HEK293 (cell line): ENCODE measurements at regions not wholly inside any gene's neighbourhood (a gene's known extent, or its start where the extent isn't known, plus 50 kb on each side); places are given as distances from the start of the nearest gene placed in this dataset.

Source experiments
- CTCF ChIA-PET: fragments of 350-600 bp; formaldehyde crosslinking; extraction: SDS; loops from one replicate; lab custom pipeline; 2021; ENCODE audit warnings: antibody characterized with exemption; lab: Yijun Ruan, JAX
- POLR2A ChIA-PET: fragments of 300-600 bp; formaldehyde crosslinking; extraction: SDS; loops from one replicate; lab custom pipeline; 2020; ENCODE audit warnings: antibody characterized with exemption, inconsistent platforms; lab: Yijun Ruan, JAX
- H3K27ac ChIP-seq: fragments of 200-500 bp; sonication (Bioruptor generic); 2 replicates; pipeline ENCODE4 v1.5.1; 2014; ENCODE audit warnings: low read depth, low read length, control low read depth, inconsistent platforms; ENCODE audit errors: extremely low read depth
- H3K36me3 ChIP-seq, 2 experiments: fragments of 200-500 bp in 1 of 2; sonication (Bioruptor generic) in 1 of 2; 1 replicate in 1 of 2; 2 replicates in 1 of 2; pipeline ENCODE4 v1.5.1; 2014 to 2017; ENCODE audit warnings: inconsistent platforms in 2 of 2, low read length in 2 of 2; ENCODE audit not compliant: control insufficient read depth in 2 of 2, insufficient read depth in 1 of 2
- H3K4me1 ChIP-seq: fragments of 200-500 bp; sonication (Bioruptor generic); 2 replicates; pipeline ENCODE4 v1.5.1; 2014; ENCODE audit warnings: mild to moderate bottlenecking, low read length, inconsistent platforms; ENCODE audit not compliant: control insufficient read depth, insufficient read depth
- H3K4me3 ChIP-seq: 2 replicates; pipeline ENCODE4 v1.5.1; 2011; ENCODE audit warnings: low read depth, mild to moderate bottlenecking, control low read depth, low read length, moderate library complexity
- H3K9me3 ChIP-seq: fragments of 200-500 bp; sonication (Bioruptor generic); 2 replicates; pipeline ENCODE4 v1.5.1; 2014; ENCODE audit warnings: low read depth, low read length, inconsistent platforms; ENCODE audit not compliant: control insufficient read depth, insufficient read depth
- BCL11A ChIP-seq: fragments of 450-650 bp; formaldehyde crosslinking; IDR thresholded peaks from 2 replicates; pipeline ENCODE4 v1.5.1; 2016; ENCODE audit warnings: low read depth, missing biosample characterization, missing genetic modification characterization
- MZF1 ChIP-seq: fragments of 450-650 bp; formaldehyde crosslinking; IDR thresholded peaks from 2 replicates; pipeline ENCODE4 v1.5.1; 2017; ENCODE audit warnings: missing biosample characterization, missing genetic modification characterization, borderline replicate concordance
- OVOL3 ChIP-seq: fragments of 450-650 bp; formaldehyde crosslinking; IDR thresholded peaks from 2 replicates; pipeline ENCODE4 v1.5.1; 2016; ENCODE audit warnings: missing biosample characterization, missing genetic modification characterization
- YY2 ChIP-seq: fragments of 450-650 bp; formaldehyde crosslinking; IDR thresholded peaks from 2 replicates; pipeline ENCODE4 v1.5.1; 2016; ENCODE audit warnings: missing biosample characterization, missing genetic modification characterization
- ZBTB17 ChIP-seq: fragments of 450-650 bp; formaldehyde crosslinking; IDR thresholded peaks from 2 replicates; pipeline ENCODE4 v1.5.1; 2016; ENCODE audit warnings: missing biosample characterization, missing genetic modification characterization
- ZBTB48 ChIP-seq: fragments of 450-650 bp; formaldehyde crosslinking; IDR thresholded peaks from 2 replicates; pipeline ENCODE4 v1.5.1; 2016; ENCODE audit warnings: missing biosample characterization, missing genetic modification characterization
- ZBTB8A ChIP-seq: fragments of 450-650 bp; formaldehyde crosslinking; IDR thresholded peaks from 2 replicates; pipeline ENCODE4 v1.5.1; 2016; ENCODE audit warnings: missing biosample characterization, missing genetic modification characterization
- ZFP3 ChIP-seq: fragments of 450-650 bp; formaldehyde crosslinking; IDR thresholded peaks from 2 replicates; pipeline ENCODE4 v1.5.1; 2016; ENCODE audit warnings: low read depth, missing biosample characterization, missing genetic modification characterization
- ZNF184 ChIP-seq: fragments of 450-650 bp; IDR thresholded peaks from 2 replicates; pipeline ENCODE4 v1.5.1; 2018; ENCODE audit warnings: missing biosample characterization, mild to moderate bottlenecking, missing genetic modification characterization
- ZNF214 ChIP-seq: fragments of 450-650 bp; formaldehyde crosslinking; IDR thresholded peaks from 2 replicates; pipeline ENCODE4 v1.5.1; 2017; ENCODE audit warnings: missing biosample characterization, mild to moderate bottlenecking, missing genetic modification characterization, borderline replicate concordance
- ZNF37A ChIP-seq: fragments of 450-650 bp; IDR thresholded peaks from 2 replicates; pipeline ENCODE4 v1.5.1; 2018; ENCODE audit warnings: missing biosample characterization, missing genetic modification characterization
- ZNF416 ChIP-seq: fragments of 450-650 bp; formaldehyde crosslinking; IDR thresholded peaks from 2 replicates; pipeline ENCODE4 v1.5.1; 2016; ENCODE audit warnings: missing biosample characterization, missing genetic modification characterization
- ZNF423 ChIP-seq: fragments of 450-650 bp; formaldehyde crosslinking; IDR thresholded peaks from 2 replicates; pipeline ENCODE4 v1.5.1; 2016; ENCODE audit warnings: missing biosample characterization, missing genetic modification characterization
- ZNF433 ChIP-seq: fragments of 450-650 bp; formaldehyde crosslinking; IDR thresholded peaks from 2 replicates; pipeline ENCODE4 v1.5.1; 2016; ENCODE audit warnings: missing biosample characterization, missing genetic modification characterization, low read depth
- ZNF48 ChIP-seq: fragments of 450-650 bp; formaldehyde crosslinking; IDR thresholded peaks from 2 replicates; pipeline ENCODE4 v1.5.1; 2016; ENCODE audit warnings: missing biosample characterization, missing genetic modification characterization
- ZNF560 ChIP-seq: fragments of 450-650 bp; formaldehyde crosslinking; IDR thresholded peaks from 2 replicates; pipeline ENCODE4 v1.5.1; 2017; ENCODE audit warnings: missing biosample characterization, missing genetic modification characterization, borderline replicate concordance
- ZNF654 ChIP-seq: fragments of 450-650 bp; formaldehyde crosslinking; IDR thresholded peaks from 2 replicates; pipeline ENCODE4 v1.5.1; 2016; ENCODE audit warnings: low read depth, missing biosample characterization, missing genetic modification characterization
- ZNF660 ChIP-seq: fragments of 450-650 bp; IDR thresholded peaks from 2 replicates; pipeline ENCODE4 v1.5.1; 2018; ENCODE audit warnings: missing biosample characterization, mild to moderate bottlenecking, missing genetic modification characterization
- ZNF704 ChIP-seq: fragments of 450-650 bp; formaldehyde crosslinking; IDR thresholded peaks from 2 replicates; pipeline ENCODE4 v1.5.1; 2016; ENCODE audit warnings: missing biosample characterization, missing genetic modification characterization
- ZNF776 ChIP-seq: fragments of 450-650 bp; formaldehyde crosslinking; IDR thresholded peaks from 2 replicates; pipeline ENCODE4 v1.5.0; 2017; ENCODE audit warnings: missing biosample characterization, missing genetic modification characterization, borderline replicate concordance
- ZXDB ChIP-seq: fragments of 450-650 bp; formaldehyde crosslinking; IDR thresholded peaks from 2 replicates; pipeline ENCODE4 v1.5.1; 2016; ENCODE audit warnings: missing biosample characterization, missing genetic modification characterization
- TF ChIP-seq, protein P1 (sequence below): fragments of 450-650 bp; formaldehyde crosslinking; IDR thresholded peaks from 2 replicates; pipeline ENCODE4 v1.5.1; 2017; ENCODE audit warnings: missing biosample characterization, missing genetic modification characterization
- TF ChIP-seq, protein P2 (sequence below): fragments of 450-650 bp; formaldehyde crosslinking; IDR thresholded peaks from 2 replicates; pipeline ENCODE4 v1.5.1; 2016; ENCODE audit warnings: missing biosample characterization, missing genetic modification characterization, low read depth
- TF ChIP-seq, protein P3 (sequence below): IDR thresholded peaks from 2 replicates; pipeline ENCODE4 v1.6.1; 2011; ENCODE audit warnings: mild to moderate bottlenecking, low read depth, low read length, borderline replicate concordance
- TF ChIP-seq, protein P4 (sequence below): fragments of 450-650 bp; formaldehyde crosslinking; IDR thresholded peaks from 2 replicates; pipeline ENCODE4 v1.5.1; 2016; ENCODE audit warnings: missing biosample characterization, missing genetic modification characterization
- TF ChIP-seq, protein P5 (sequence below): fragments of 450-650 bp; formaldehyde crosslinking; IDR thresholded peaks from 2 replicates; pipeline ENCODE4 v1.5.1; 2016; ENCODE audit warnings: missing biosample characterization, missing genetic modification characterization, borderline replicate concordance

DNA sequence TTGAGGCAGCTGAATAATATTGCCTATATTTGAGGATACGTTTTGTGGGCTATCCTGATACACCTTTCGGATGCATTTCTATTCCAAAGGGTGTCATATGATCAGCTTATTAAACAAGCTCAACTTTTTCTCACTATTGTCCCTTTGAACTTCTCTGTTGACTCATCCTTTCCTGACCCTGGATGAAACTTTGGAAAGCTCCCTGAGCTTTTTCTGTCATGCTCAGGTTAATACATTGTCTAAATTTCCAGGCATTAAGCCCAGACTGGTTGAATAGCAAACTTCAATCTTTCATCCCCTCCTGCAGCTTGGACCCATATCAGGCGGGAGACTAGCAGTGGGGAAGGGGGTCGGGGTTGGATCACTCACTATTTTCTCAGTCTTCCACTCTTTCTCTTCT lies 104.9 kb upstream of the PTPN3 start:
- TF ChIP-seq ZBTB17 (tag by site-specific recombination): no peak
- TF ChIP-seq, protein P1, sequence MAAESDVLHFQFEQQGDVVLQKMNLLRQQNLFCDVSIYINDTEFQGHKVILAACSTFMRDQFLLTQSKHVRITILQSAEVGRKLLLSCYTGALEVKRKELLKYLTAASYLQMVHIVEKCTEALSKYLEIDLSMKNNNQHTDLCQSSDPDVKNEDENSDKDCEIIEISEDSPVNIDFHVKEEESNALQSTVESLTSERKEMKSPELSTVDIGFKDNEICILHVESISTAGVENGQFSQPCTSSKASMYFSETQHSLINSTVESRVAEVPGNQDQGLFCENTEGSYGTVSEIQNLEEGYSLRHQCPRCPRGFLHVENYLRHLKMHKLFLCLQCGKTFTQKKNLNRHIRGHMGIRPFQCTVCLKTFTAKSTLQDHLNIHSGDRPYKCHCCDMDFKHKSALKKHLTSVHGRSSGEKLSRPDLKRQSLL: no peak
- TF ChIP-seq ZNF37A (tag by site-specific recombination): no peak
- no peak for TF ChIP-seq ZNF416 (tag by site-specific recombination)
- no peak for TF ChIP-seq ZNF433 (tag by site-specific recombination)
- no peak for TF ChIP-seq ZNF654 (tag by site-specific recombination)
- TF ChIP-seq, protein P2, sequence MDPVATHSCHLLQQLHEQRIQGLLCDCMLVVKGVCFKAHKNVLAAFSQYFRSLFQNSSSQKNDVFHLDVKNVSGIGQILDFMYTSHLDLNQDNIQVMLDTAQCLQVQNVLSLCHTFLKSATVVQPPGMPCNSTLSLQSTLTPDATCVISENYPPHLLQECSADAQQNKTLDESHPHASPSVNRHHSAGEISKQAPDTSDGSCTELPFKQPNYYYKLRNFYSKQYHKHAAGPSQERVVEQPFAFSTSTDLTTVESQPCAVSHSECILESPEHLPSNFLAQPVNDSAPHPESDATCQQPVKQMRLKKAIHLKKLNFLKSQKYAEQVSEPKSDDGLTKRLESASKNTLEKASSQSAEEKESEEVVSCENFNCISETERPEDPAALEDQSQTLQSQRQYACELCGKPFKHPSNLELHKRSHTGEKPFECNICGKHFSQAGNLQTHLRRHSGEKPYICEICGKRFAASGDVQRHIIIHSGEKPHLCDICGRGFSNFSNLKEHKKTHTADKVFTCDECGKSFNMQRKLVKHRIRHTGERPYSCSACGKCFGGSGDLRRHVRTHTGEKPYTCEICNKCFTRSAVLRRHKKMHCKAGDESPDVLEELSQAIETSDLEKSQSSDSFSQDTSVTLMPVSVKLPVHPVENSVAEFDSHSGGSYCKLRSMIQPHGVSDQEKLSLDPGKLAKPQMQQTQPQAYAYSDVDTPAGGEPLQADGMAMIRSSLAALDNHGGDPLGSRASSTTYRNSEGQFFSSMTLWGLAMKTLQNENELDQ: no peak
- no peak for TF ChIP-seq ZBTB48 (tag by site-specific recombination)
- POLR2A ChIA-PET: no interaction called here
- no peaks in the 10 kb centered on the region for H3K9me3 ChIP-seq
- no peak overlapping the region for H3K27ac ChIP-seq
- H3K4me3 ChIP-seq: no peak overlapping the region
- H3K36me3 ChIP-seq: no peaks in the 10 kb centered on the region
- CTCF ChIA-PET: interaction anchor here (1.1 to 1.3 kb wide), 2 partner anchors 53 to 284 kb away, joined by 3 to 5 read pairs; no protein-coding TSS in a partner anchor
- H3K4me1 ChIP-seq: no peaks in the 10 kb centered on the region

- H3K4me3 ChIP-seq: no peak overlapping the region
- CTCF ChIA-PET: no interaction called here
- H3K9me3 ChIP-seq: no peaks in the 10 kb centered on the region
- no peaks in the 10 kb centered on the region for H3K36me3 ChIP-seq
- POLR2A ChIA-PET: no interaction called here
- H3K4me1 ChIP-seq: no peaks in the 10 kb centered on the region
- H3K27ac ChIP-seq: no peak overlapping the region
- TF ChIP-seq ZNF48 (tag by site-specific recombination) (no peak), YY2 (tag by site-specific recombination) (no peak), ZFP3 (no peak), BCL11A (no peak), MZF1 (no peak), ZNF660 (tag by site-specific recombination) (no peak), ZNF433 (tag by site-specific recombination) (no peak), ZNF560 (tag by site-specific recombination) (no peak), ZBTB8A (no peak), ZNF704 (tag by site-specific recombination) (no peak), ZNF184 (no peak), ZXDB (tag by site-specific recombination) (no peak), ZNF423 (tag by site-specific recombination) (no peak), ZNF776 (no peak), ZNF214 (tag by site-specific recombination) (no peak), OVOL3 (tag by site-specific recombination) (no peak)
- TF ChIP-seq, protein P3, sequence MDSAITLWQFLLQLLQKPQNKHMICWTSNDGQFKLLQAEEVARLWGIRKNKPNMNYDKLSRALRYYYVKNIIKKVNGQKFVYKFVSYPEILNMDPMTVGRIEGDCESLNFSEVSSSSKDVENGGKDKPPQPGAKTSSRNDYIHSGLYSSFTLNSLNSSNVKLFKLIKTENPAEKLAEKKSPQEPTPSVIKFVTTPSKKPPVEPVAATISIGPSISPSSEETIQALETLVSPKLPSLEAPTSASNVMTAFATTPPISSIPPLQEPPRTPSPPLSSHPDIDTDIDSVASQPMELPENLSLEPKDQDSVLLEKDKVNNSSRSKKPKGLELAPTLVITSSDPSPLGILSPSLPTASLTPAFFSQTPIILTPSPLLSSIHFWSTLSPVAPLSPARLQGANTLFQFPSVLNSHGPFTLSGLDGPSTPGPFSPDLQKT: no peak
- TF ChIP-seq, protein P4, sequence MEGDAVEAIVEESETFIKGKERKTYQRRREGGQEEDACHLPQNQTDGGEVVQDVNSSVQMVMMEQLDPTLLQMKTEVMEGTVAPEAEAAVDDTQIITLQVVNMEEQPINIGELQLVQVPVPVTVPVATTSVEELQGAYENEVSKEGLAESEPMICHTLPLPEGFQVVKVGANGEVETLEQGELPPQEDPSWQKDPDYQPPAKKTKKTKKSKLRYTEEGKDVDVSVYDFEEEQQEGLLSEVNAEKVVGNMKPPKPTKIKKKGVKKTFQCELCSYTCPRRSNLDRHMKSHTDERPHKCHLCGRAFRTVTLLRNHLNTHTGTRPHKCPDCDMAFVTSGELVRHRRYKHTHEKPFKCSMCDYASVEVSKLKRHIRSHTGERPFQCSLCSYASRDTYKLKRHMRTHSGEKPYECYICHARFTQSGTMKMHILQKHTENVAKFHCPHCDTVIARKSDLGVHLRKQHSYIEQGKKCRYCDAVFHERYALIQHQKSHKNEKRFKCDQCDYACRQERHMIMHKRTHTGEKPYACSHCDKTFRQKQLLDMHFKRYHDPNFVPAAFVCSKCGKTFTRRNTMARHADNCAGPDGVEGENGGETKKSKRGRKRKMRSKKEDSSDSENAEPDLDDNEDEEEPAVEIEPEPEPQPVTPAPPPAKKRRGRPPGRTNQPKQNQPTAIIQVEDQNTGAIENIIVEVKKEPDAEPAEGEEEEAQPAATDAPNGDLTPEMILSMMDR (tag by site-specific recombination): no peak
- TF ChIP-seq, protein P5, sequence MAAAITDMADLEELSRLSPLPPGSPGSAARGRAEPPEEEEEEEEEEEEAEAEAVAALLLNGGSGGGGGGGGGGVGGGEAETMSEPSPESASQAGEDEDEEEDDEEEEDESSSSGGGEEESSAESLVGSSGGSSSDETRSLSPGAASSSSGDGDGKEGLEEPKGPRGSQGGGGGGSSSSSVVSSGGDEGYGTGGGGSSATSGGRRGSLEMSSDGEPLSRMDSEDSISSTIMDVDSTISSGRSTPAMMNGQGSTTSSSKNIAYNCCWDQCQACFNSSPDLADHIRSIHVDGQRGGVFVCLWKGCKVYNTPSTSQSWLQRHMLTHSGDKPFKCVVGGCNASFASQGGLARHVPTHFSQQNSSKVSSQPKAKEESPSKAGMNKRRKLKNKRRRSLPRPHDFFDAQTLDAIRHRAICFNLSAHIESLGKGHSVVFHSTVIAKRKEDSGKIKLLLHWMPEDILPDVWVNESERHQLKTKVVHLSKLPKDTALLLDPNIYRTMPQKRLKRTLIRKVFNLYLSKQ (tag by site-specific recombination): no peak
Measured at GRCh38 chr9:109604131-109604530, 106.0 kb upstream of the PTPN3 start.
